ENCODE measurements at regions not wholly inside any gene's neighbourhood (a gene's known extent, or its start where the extent isn't known, plus 50 kb on each side); places are given as distances from the start of the nearest gene placed in this dataset.

DNA sequence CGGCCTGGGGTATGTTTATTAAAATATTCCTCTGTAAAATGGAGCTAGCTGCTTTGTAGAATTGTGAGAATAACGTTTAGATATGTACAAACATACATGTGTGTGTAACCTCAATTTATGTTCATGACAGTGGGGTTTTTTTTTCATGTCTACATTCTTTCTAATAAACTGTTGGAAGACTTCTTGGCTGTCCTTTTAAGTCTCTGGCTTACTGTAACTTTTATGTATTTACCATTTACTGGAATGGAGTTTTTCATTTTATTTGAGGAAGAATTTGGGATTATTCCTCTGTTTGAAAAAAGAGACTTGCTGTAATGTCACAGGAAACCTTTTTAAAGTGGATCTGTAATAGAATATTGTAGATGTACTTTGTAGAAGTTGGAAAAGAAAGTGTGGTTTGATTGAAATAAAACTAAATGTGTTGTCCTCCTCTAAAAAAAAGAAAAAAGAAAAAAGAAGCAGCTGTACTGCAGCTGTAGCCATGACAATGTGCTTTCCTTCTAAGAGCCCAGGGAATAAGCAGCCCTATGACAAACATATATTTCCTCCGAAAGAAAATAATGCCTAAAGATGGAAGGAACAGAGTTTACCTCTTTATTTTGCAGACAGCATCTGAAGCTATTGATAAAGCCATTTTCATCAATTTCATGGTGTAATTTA lies 71.2 kb upstream of the FREM1 start (continued):
- no peak for TF ChIP-seq GABPA (IDR thresholded peaks at IDR 0.05; ENCODE audit: borderline replicate concordance, insufficient read depth, low read length)
- TF ChIP-seq JUND (IDR thresholded peaks at IDR 0.05; ENCODE audit: low read length) = no peak
- TF ChIP-seq, protein P1, sequence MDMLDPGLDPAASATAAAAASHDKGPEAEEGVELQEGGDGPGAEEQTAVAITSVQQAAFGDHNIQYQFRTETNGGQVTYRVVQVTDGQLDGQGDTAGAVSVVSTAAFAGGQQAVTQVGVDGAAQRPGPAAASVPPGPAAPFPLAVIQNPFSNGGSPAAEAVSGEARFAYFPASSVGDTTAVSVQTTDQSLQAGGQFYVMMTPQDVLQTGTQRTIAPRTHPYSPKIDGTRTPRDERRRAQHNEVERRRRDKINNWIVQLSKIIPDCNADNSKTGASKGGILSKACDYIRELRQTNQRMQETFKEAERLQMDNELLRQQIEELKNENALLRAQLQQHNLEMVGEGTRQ (IDR thresholded peaks at IDR 0.05; ENCODE audit: low read length) = no peak
- TF ChIP-seq, protein P2, sequence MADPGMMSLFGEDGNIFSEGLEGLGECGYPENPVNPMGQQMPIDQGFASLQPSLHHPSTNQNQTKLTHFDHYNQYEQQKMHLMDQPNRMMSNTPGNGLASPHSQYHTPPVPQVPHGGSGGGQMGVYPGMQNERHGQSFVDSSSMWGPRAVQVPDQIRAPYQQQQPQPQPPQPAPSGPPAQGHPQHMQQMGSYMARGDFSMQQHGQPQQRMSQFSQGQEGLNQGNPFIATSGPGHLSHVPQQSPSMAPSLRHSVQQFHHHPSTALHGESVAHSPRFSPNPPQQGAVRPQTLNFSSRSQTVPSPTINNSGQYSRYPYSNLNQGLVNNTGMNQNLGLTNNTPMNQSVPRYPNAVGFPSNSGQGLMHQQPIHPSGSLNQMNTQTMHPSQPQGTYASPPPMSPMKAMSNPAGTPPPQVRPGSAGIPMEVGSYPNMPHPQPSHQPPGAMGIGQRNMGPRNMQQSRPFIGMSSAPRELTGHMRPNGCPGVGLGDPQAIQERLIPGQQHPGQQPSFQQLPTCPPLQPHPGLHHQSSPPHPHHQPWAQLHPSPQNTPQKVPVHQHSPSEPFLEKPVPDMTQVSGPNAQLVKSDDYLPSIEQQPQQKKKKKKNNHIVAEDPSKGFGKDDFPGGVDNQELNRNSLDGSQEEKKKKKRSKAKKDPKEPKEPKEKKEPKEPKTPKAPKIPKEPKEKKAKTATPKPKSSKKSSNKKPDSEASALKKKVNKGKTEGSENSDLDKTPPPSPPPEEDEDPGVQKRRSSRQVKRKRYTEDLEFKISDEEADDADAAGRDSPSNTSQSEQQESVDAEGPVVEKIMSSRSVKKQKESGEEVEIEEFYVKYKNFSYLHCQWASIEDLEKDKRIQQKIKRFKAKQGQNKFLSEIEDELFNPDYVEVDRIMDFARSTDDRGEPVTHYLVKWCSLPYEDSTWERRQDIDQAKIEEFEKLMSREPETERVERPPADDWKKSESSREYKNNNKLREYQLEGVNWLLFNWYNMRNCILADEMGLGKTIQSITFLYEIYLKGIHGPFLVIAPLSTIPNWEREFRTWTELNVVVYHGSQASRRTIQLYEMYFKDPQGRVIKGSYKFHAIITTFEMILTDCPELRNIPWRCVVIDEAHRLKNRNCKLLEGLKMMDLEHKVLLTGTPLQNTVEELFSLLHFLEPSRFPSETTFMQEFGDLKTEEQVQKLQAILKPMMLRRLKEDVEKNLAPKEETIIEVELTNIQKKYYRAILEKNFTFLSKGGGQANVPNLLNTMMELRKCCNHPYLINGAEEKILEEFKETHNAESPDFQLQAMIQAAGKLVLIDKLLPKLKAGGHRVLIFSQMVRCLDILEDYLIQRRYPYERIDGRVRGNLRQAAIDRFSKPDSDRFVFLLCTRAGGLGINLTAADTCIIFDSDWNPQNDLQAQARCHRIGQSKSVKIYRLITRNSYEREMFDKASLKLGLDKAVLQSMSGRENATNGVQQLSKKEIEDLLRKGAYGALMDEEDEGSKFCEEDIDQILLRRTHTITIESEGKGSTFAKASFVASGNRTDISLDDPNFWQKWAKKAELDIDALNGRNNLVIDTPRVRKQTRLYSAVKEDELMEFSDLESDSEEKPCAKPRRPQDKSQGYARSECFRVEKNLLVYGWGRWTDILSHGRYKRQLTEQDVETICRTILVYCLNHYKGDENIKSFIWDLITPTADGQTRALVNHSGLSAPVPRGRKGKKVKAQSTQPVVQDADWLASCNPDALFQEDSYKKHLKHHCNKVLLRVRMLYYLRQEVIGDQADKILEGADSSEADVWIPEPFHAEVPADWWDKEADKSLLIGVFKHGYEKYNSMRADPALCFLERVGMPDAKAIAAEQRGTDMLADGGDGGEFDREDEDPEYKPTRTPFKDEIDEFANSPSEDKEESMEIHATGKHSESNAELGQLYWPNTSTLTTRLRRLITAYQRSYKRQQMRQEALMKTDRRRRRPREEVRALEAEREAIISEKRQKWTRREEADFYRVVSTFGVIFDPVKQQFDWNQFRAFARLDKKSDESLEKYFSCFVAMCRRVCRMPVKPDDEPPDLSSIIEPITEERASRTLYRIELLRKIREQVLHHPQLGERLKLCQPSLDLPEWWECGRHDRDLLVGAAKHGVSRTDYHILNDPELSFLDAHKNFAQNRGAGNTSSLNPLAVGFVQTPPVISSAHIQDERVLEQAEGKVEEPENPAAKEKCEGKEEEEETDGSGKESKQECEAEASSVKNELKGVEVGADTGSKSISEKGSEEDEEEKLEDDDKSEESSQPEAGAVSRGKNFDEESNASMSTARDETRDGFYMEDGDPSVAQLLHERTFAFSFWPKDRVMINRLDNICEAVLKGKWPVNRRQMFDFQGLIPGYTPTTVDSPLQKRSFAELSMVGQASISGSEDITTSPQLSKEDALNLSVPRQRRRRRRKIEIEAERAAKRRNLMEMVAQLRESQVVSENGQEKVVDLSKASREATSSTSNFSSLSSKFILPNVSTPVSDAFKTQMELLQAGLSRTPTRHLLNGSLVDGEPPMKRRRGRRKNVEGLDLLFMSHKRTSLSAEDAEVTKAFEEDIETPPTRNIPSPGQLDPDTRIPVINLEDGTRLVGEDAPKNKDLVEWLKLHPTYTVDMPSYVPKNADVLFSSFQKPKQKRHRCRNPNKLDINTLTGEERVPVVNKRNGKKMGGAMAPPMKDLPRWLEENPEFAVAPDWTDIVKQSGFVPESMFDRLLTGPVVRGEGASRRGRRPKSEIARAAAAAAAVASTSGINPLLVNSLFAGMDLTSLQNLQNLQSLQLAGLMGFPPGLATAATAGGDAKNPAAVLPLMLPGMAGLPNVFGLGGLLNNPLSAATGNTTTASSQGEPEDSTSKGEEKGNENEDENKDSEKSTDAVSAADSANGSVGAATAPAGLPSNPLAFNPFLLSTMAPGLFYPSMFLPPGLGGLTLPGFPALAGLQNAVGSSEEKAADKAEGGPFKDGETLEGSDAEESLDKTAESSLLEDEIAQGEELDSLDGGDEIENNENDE (IDR thresholded peaks at IDR 0.05; ENCODE audit: insufficient replicate concordance, low read length) = no peak
- no peak for TF ChIP-seq PHF8 (conservative IDR thresholded peaks at IDR 0.05; ENCODE audit: low read depth, low read length)
- TF ChIP-seq TBP (IDR thresholded peaks at IDR 0.05; ENCODE audit: low read depth, low read length) = no peak
- TF ChIP-seq TCF12 (IDR thresholded peaks at IDR 0.05; ENCODE audit: low read depth, low read length) = no peak
